NCI-H2081 treated with DMSO at 0.1 percent for 48 hours (cell line): ENCODE measurements at regions not wholly inside any gene's neighbourhood (a gene's known extent, or its start where the extent isn't known, plus 50 kb on each side); places are given as distances from the start of the nearest gene placed in this dataset.

Source experiments
- DNase-seq: peaks from one replicate; lab custom pipeline; 2025; lab: John Stamatoyannopoulos, UW

DNA sequence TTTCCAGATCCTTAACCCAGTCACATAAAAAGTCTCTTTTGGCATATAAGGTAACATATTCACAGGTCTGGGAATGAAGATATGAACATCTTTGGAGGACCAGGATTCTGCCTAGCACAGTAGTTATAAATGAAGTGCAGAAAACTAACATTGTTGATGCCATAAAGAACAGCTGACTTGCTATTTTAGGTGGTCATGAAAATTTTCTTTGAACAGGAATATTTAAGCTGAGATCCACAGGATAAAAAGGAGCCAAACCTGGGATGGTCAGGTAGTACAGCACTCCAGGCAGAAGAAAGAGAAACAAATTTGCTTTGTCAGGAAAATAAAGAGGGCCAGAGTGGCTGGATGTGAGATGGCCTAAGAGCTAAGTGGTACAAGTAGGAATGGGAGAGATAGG, 80.0 kb downstream of the CENPW start:
- DNase-seq: no peak

DNA sequence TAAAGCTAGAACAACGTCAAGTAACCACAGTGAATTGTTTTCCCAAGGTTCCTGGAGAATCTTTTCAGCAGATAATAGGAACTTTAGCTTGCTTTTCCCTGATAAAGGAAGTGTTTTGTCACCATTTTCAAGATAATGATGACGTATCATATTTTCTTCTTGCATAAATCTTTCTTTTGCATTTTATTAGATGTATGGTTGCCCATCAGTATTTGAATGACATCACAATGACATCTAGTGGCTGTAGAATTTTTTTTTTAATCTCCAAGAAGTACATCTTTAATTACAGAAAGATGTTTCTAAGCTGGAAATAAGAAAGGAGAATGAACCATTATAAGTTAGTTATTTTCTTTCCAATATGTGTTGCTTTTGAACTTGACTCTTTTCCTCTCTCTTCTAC, 83.0 kb downstream of the CENPW start:
- no peak for DNase-seq

DNA sequence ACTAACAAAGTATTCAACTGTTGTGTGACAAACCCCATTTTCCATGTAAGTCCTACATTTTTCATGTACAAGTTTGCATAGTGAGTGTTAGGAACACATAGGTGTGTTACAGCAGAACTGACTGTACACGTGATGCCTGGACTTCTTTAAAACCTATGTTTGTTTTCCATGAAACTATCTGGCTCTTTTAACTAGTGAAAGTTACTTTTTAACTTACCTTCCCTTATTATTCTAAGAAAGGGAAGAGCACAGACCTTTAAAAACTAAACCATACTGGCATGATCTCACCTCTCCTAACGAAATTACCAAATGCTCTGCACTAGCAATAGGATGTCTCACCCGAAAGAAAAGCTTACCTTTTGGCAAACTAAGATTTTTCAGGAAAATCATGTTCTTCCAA, 87.8 kb downstream of the CENPW start:
- no peak for DNase-seq

DNA sequence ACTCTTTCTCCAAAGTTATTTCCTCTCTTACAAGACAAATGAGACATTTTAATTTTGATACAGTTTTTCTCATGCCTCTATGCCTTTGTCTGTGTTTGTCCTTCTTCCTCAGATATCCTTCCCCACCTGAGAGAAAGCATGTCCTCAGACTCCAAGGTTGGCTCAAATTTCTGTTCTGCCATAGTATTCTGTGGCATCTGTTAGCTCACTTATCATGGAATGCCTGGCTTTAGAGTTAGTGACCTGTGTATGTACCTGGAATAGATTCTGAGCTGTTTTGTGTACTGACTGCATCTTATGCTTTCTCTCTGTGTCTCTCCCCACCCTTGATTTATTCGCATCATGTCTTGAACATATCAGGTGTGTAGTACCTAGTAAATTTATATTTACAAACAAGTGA, 90.0 kb downstream of the CENPW start:
- no peak for DNase-seq

DNA sequence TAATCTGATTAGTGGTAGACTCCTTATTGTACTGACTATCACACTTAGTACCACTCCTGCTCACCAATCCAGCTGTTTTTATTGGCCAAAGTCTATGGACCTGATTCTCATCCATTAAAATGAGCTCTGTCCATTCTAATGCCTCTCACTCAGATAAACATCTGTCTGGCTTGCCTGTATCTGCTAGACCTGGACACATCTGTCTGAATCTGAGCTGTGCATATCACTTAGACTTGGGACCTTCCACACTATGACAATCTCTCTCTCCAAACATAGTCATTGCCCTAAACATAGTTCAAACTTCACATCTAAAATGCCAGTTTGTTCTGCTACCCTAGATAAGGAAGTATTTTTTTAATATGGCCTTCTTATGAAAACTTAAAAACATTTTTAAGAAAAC, 92.6 kb downstream of the CENPW start:
- DNase-seq: no peak

DNA sequence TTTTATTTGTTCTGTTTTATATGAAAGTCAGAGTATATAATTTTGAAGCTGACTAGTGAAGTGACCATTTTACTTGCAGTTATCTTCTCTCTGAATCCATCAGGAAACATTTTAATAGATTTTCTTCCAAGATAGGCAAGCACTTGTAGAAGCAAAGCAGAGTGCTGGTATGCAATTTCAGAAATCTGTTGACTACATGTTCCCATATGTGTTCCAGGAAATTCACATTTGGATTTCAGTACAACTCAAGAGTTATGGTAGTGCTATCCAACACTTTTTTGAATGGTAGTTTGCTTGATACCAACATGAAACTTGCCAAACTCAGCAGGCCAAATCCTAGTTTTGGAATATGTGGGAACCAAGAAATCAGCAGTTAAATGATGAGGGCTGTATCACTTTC, 94.0 kb downstream of the CENPW start:
- DNase-seq: no peak

DNA sequence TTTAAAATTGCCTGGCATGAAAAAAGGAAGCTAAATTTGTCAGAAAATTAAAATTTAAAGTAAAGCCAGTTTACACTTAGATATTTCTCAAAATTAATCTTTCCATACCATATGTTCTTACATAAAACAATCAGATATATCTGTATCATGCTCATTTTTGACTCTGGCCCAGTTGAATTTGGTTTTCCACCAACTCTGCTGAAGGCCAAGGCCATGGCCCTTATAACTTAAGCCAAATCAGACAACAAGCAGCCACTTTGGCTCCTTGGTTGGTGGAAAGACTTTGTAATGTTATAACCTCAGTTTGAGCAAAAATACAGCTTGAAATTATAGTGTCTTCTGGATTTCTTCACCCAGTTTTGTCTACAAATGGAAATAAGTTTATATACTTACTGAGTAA, 97.3 kb downstream of the CENPW start:
- DNase-seq: no peak

DNA sequence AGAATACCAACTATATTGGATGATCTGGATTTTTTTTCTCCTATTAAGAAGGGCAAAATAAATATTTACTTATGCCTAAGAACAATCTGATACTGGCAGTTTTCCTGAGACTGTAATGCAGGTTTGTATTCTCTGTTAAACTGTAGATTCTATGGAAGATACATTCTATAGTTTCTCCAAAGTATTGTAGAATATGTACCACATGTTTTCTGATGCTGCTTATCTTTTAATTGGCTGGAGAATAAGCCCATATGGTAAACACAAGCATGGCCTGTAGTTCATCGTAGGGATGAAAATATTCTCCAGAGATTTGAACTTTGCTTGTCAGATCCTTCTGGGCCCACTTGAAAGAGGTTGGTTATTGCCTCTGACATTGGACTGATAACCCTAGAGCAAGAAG, 99.1 kb downstream of the CENPW start:
- no peak for DNase-seq

DNA sequence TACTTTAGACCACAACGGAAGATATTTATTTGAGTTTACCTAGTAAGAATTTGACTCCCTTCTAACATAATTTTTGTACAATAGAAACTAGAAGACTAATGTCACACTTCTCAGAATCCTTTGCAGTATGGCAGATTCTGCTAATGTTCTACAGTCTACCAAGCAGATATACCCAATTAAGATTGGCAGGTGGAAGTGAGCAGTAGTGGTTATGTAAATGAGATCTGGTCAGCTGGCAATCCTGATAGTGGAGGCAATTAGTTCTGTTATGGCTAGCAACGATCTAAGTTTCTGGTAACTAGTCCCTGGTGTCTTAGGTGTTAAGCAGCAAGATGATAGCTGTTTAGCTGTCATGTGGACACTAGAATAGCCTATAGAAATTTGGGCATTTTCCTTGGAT, 101.0 kb downstream of the CENPW start:
- no peak for DNase-seq

DNA sequence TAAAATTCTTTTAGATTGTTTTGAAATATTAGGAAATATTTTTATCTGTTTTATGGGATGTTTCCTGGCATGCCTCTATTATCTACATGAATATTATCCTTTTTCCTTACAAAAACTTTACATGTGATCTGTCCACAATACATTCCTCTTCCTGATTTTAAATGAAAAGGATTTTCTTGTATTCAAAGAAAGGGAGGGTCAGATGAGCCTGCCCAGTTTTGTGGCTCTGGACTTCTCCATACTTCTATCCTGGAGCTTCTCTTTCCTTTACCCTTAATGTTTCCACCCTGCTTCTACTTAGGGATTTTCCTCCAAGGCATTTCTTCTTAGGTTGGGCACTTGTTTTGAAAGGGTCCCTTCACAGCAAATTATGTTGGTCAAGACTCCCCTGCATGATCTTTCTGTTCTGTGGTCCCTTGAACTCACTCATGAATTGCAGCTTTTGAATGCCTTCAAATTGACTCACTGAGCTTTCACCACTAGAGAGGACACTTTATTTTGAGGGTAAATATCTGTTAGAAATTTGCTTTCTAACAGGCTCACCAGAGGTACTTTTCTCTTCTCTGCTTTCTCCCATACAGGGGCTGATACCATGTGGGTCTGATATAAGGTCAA, 104.9 kb downstream of the CENPW start:
- no peak for DNase-seq

DNA sequence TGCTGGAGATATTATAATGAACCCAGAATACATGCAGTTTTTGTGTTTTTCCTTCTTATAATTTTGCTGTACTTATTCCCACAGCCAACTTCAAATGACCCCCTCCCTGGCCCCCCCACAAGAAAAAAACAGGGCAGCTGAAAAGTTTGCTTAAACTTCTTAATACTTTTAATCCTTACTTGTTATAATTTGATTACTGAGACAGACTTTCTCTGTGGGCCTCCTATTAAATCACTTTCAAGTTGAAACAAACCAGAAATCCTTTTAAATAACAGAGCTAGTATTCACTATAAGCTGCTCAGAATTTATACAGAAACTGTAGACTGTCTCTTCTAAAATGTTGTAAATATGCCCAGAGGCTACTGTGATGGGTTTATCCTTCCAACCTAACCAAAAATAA, 106.3 kb downstream of the CENPW start:
- no peak for DNase-seq

DNA sequence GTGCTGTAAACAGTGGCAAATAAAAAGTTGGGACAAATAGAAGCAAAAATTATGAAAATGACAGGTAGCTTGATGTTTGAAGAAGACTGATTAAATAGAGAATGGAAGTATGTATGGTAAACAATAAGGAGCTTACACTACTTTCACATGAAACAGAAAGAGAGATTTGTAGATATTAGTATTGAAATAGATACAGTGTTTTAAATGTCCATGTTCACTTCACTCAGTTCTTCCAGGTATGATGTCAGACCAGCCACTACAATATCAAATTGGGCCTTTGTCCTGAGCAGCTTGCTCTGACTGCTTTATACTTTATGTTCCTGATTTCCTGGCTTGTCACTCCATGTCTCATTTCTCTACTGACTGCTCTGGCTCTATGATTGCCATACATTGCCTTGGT, 107.5 kb downstream of the CENPW start:
- DNase-seq: no peak

DNA sequence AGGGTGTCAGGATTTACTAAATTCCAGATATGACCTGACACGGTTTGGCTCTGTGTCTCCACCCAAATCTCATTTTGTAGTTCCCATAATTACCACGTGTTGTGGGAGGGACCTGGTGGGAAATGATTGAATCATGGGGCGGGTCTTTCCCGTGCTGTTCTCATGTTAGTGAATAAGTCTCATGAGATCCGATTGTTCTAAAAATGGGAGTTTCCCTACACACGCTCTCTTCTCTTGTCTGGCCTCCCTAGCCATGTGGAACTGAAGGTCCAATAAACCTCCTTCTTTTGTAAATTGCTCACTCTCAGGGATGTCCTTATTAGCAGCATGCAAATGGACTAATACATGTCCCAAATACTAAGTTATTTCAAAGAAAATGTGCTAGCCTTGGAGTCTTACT, 121.1 kb downstream of the CENPW start:
- no peak for DNase-seq

DNA sequence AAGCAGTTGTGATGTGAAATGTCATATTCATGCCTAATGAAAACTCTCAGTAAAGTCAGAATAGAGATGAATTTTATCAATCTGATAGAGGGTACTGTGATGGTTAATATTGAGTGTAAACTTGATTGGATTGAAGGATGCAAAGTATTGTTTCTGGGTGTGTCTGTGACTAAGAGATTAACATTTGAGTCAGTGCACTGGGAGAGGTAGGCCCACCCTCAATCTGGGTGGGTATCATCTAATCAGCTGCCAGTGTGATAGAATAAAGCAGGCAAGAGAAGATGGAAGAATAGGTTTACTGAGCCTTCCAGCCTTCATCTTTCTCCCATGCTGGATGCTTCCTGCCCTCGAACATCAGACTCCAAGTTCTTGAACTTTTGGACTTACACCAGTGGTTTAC, 124.3 kb downstream of the CENPW start:
- no peak for DNase-seq

DNA sequence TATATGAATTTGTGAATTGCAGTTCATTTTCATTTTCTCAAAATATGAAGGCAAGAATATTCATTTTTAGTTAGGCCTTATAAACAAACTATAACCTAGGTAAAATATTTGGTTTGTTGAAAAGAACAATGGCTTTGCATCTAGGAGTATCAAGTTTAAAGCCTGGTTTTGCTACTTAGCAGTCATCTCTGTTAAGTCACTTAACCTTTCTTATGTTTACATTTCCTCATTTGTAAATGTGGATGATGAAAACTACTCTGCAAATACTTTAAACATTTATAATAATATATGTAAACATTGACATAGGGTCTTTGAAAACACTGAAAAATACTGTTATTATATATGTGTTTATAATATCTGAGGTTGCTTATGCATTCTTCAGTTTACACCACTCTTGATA, 135.5 kb downstream of the CENPW start:
- no peak for DNase-seq

DNA sequence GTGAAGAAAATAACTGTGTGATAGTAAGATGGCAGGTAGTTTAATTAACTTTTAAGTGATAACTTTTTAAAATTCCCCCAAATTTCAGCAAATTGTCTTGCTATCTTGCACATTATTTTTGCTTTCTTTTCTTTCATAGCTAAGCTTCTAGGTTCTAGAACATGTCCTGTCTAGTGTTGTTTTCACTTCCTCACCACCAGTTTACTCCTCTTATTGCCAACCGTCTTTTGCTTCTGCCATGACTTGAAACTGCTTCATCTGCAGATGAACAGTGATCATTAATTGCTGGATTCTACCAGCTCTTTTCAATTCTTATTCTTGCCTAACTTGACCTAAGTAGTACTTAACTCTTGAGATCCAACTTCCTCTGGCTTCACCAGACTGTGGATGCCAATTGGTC, 137.8 kb downstream of the CENPW start:
- DNase-seq: no peak

DNA sequence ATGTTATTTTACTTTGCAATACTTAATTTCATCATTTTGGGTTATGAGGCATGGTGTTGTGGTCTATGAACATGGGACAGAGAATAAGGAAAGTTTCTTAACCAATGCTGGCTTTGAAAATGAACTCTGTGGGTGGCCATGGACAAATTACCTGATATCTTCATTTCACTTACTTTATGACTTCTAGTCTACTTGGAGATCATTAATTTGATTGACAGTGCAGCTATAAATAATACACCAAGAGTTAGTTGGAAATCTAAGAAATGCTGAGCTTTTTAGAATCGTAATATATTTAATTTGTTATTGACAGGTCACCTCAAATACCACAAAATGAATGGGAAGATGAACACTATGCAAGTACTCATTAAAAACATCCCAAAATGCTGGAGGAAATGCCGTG, 140.4 kb downstream of the CENPW start:
- no peak for DNase-seq

DNA sequence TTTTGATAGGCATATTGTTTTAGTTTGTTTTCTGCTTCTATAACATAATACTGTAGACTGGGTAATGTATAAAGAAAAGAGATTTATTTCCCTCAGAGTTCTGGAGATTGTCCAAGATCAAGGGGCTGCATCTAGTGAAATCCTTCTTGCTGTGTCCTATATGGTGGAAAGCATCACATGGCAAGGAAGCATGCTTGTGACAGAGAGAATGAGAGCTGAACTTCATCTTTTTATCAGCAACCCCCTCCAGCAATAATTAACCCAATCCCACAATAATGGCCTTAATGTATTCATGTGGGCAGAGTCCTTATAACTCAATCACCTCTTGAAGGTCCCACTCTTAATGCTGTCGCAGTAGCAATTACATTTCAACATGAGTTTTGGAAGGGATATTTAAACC, 141.4 kb downstream of the CENPW start:
- DNase-seq: no peak

DNA sequence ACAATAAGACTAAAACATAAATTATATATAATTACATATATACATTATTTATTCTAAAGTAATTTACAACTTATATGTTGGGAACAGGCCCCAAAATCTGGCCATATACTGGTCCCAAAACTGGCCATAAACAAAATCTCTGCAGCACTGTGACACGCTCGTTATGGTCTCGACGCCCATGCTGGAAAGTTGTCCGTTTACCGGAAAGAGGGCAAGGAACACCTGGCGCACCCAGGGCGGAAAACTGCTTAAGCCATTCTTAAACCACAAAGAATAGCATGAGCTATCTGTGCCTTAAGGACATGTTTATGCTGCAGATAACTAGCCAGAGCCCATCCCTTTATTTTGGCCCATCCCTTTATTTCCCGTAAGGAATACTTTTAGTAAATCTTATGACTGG, 164.9 kb downstream of the CENPW start:
- DNase-seq: no peak

DNA sequence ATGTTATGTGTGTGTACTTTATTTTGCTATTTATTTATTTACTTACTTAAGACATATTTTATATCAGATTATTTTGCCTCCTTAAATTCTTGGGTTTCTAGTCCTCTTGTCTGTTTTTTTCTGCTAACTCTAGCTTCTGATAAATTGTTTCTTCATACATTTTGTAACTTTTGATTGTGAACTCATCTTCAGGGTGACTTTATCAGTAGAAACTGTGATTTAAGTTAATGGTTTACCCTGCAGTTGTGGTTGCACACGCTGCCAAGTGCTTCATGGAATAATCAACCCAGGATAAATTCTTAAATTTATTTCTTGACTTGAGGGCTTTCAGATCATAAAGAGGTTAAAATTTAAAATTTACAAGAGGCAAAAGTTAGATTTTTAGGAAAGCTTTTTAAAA, 173.3 kb downstream of the CENPW start:
- no peak for DNase-seq

DNA sequence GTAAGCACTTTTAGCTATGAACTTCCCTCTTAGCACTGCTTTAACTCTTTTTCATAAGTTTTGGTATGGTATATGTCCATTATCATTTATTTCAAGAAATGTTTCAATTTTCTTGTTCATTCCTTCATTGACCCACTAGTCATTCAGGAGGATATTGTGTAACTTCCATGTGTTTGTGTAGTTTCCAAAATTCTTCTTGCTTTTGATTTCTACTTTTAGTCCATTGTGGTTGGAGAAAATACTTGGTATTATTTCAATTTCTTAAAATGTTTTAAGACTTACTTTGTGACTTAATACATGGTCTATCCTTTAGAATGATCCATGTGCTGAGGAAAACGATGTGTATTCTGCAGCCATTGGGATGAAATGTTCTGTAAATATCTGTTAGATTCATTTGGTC, 176.5 kb downstream of the CENPW start:
- DNase-seq: no peak

DNA sequence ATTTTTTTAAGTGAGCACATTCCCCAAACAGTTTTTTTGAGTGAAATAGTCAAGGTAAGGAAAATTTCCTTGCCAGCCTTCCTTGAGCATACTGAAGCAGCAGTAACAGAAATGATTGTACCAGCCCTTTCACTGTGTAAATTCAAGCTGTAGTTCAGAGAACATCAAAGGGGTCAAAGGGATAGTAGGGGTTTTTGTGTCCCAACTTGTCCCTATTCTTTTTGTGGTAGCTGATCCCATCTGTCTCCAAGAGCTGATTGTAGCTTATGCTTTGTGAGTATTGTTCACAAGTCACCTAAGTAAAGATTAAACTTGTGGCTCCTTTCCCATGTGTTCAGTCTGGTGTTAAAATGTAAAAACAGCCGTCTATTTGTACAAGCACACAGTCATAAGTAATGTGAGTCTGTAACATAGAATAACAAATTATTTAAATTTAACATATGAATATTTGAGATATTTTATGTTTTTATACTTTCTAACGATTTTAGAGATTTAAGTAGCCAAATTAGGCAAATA, 185.0 kb downstream of the CENPW start:
- DNase-seq: no peak

DNA sequence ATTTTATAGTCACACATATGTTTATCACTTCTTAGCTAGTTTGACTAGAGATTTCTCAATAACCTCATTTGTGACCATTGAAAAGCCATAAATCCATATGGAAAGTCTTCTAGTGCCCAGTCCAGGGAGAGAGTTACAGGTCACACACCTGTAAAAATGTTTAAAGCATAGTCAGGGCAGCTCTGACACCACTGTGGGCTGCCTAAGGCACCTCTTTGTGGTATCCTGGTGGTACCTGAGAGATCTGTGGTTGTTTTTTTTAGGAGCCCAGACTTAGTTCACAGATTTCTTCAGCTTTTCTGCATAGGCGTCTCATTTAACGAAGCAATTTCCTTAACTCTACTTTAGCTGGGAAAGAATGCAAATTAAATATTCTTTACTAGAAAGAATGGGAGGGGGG, 186.6 kb downstream of the CENPW start:
- no peak for DNase-seq

DNA sequence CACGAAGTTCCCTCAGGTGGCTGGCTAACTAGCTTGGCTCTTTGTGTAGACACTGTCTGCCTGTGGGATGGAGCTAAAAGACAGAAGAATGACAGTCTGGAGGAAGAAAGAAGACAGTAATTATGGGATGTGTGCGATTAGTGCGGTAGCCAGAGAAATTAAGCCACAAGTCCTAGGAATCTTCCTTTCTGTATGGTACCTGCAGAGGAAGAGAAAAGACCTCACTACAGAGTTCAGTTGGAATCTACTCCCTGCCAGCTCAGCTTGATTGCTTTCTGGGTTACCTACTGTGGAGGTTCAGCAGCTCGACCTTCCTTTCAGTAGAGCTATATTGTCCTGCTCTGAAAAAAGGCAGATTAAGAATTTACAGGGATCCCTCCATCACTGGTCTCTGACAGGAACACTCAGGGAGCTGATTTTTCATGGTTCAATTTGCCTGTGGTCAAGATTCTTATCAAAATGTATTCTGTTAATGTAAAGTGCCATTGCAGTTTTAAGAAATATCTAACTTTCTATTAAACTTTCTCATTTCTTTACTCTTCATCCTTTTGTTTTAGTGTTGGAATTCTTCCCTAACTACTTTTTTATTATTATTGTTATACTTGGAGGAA, 187.2 kb downstream of the CENPW start:
- no peak for DNase-seq
